Effector memory CD4-positive, alpha-beta T cell (primary cell): ENCODE measurements at regions not wholly inside any gene's neighbourhood (a gene's known extent, or its start where the extent isn't known, plus 50 kb on each side); places are given as distances from the start of the nearest gene placed in this dataset.
"Not testable (repeated sequence)": the region's sequence is repeated elsewhere in the genome, so short reads cannot be mapped to it uniquely, and the experiment has no call there.

Experiments
- DNase-seq, 3 donors: peaks; one replicate each; pipeline ENCODE4 v3.0.0-alpha.2; 2020
- H3K27ac ChIP-seq: 2 replicates; pipeline ENCODE4 v1.7.0; 2013; ENCODE audit warnings: mild to moderate bottlenecking, low read length, moderate library complexity; ENCODE audit not compliant: insufficient read depth, poor library complexity, severe bottlenecking
- H3K27me3 ChIP-seq: replicated peaks from 2 replicates; pipeline ENCODE4 v1.7.0; 2013; ENCODE audit warnings: mild to moderate bottlenecking, low read length; ENCODE audit not compliant: insufficient read depth, control insufficient read depth, poor library complexity, severe bottlenecking
- H3K36me3 ChIP-seq: 2 replicates; pipeline ENCODE4 v1.7.0; 2013; ENCODE audit warnings: mild to moderate bottlenecking, low read length, moderate library complexity; ENCODE audit not compliant: control insufficient read depth, insufficient read depth
- H3K4me1 ChIP-seq: 2 replicates; pipeline ENCODE4 v1.7.0; 2013; ENCODE audit warnings: low read length, mild to moderate bottlenecking; ENCODE audit not compliant: control insufficient read depth, insufficient read depth, poor library complexity, severe bottlenecking
- H3K4me3 ChIP-seq: 2 replicates; pipeline ENCODE4 v1.7.0; 2013; ENCODE audit warnings: low read length, low read depth, mild to moderate bottlenecking; ENCODE audit not compliant: insufficient read depth, poor library complexity, severe bottlenecking
- H3K9me3 ChIP-seq: 2 replicates; pipeline ENCODE4 v1.7.0; 2013; ENCODE audit warnings: mild to moderate bottlenecking, low read length, moderate library complexity; ENCODE audit not compliant: control insufficient read depth

DNA sequence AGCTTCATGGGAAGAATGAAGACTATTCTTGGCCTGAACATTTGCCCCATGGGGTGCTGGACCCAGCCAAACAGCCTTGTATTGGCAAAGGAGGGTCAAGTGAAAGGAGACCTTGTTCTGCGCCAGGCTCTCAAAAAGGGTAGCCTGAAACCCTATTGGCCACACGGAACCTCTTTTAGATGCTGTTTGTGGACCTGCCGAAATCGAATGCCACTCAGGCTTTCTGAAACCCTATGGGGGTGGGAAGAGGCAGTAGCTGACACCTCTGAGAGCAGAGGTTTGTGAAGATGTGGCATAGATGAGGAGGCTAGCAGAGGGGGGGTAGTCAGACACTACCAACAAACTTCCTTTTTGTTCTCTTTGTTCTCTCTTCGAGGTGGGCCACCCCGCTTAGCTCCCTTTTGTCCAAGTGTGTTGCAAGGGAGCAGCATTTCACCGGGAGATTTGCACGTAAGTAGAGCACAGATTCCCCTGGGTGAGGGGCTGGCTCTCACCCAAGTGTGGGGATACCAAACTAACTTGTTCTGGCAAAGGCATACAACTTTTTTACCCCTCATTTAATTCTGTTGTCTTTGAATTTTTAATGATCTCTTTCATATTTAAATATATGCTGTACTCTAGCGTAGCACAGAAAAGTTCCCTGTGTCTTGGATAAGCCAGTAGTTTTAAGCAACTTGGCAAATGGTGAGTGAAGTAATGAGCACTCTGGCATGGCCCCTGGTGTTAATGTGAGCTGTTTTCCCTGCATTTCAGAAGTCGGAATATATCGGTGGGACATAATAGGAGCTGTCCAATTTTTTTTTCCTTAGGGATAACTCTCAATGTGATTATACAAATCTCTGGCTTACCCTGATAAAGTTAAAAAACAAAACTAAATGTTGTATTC, 107.7 kb downstream of the SEPTIN7 start:
- DNase-seq, result no peak
- no peak overlapping the region for H3K27ac ChIP-seq
- peaks cover 7% of the 10 kb centered on the region for H3K36me3 ChIP-seq
- no peak overlapping the region for H3K4me3 ChIP-seq
- no peaks in the 10 kb centered on the region for H3K9me3 ChIP-seq
- no peaks in the 10 kb centered on the region for H3K27me3 ChIP-seq
- no peaks in the 10 kb centered on the region for H3K4me1 ChIP-seq

DNA sequence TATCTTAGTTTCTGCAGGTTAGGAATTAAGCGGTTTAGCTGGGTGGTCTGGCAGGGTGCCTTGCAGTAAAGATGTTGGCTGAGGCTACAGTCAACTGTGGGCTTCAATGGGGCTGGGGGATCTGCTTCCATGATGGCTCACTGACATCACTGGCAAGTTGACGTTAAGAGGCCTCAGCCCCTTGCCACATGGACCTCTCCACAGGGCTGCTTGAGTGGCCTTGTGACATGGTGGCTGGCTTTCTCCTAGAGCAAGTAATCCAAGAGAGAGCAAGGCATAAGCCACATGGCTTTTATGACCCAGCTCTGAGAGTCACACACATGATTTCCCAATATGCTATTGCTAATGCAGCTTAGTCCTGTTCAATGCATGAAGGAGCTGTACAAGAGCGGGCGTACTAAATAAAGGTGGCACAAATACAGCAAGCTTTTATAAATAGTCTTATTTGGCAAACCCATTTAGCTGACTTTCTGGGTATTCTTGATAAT, 109.1 kb downstream of the SEPTIN7 start:
- no peak overlapping the region for H3K27ac ChIP-seq
- no peaks in the 10 kb centered on the region for H3K9me3 ChIP-seq
- H3K4me1 ChIP-seq, result no peaks in the 10 kb centered on the region
- H3K27me3 ChIP-seq, result no peaks in the 10 kb centered on the region
- DNase-seq, result no peak
- no peak overlapping the region for H3K4me3 ChIP-seq
- no peaks in the 10 kb centered on the region for H3K36me3 ChIP-seq

DNA sequence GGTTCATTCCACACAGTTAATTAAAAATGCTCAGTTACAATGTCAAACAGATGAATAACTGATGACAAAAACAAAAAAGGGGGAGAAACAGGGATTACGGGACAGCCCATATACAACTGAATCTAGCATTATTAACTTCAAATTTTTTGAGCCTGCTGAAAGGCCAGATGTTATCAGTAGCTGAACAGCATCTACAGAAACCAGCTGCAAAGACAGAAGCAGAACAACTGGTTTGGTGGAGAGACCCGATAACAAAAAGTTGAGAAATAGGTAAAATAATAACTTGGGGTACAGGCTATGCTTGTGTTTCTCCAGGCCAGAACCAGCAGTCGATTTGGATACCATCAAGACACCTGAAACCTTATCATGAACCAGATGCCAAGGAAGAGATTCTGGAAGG, 109.8 kb downstream of the SEPTIN7 start:
- not testable (repeated sequence) for H3K9me3 ChIP-seq, H3K27ac ChIP-seq, H3K4me1 ChIP-seq, DNase-seq, H3K27me3 ChIP-seq, H3K36me3 ChIP-seq, H3K4me3 ChIP-seq

DNA sequence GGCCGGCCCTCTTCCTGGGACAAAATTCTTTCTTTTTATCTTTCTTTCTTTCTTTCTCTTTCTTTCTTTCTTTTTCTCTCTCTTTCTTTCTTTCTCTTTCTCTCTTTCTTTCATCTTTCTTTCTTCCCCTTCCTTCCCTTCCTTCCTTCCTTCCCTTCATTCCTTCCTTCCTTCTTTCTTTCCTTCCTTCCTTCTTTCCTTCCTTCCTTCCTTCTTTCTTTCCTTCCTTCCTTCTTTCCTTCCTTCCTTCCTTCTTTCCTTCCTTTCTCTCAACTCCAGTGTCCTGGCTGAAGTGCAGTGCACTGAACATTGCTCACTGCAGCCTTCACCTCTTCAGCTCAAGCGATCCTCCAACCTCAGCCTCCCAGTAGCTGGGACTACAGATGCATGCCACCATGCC, 112.5 kb downstream of the SEPTIN7 start:
- not testable (repeated sequence) for H3K27ac ChIP-seq, H3K4me3 ChIP-seq, H3K9me3 ChIP-seq, H3K36me3 ChIP-seq, H3K27me3 ChIP-seq, H3K4me1 ChIP-seq, DNase-seq

DNA sequence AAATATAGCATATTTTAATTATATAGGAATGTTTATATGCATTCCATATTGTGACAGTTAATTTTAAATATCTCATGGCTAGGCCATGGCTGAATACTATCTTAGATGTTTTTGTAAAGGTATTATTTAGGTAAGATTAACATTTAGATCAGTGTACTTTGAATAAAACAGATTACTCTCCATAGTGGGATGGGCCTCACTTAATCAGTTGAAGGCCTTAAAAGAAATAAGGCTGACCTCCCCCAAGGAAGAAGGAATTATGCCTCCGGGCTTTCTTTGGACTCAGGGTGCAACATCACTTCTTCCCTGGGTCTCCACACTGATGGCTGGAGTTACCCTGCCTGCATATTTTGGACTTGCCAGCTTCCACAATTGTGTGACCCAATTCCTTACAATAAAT, 113.4 kb downstream of the SEPTIN7 start:
- not testable (repeated sequence) for H3K36me3 ChIP-seq, DNase-seq, H3K27me3 ChIP-seq, H3K4me1 ChIP-seq, H3K4me3 ChIP-seq, H3K9me3 ChIP-seq, H3K27ac ChIP-seq

DNA sequence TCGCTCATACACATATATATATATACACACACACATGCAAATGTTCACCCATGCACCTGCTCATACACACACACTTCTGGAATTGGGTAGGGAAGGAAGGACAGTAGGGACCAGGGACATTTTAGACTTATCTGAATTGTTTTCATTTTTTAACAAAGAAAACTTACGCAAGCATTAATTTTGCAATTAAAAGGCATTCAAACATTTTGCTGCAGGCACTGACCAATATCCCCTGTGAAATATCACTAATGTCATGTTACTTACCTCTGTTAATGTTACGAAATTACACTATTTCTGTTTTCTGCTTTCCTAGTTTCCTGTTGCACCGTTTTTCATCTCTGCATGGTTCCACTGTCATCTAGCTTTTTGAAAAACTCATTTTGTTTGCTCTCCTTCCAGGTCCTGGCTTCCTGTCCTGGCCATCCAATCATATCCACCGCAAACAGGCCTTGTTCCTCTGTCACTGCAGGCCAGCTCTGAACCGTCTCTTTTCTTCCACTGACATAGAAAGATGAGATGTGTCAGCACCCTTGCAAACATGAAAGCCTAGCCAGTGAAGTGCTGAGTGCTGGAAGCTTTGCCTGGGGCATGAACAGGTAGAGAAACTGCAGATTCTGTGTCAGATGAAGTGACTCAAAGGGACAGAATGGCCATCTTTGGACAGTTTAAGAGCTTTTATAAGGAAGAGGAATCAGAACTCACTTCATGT, 114.5 kb downstream of the SEPTIN7 start:
- H3K9me3 ChIP-seq, H3K4me3 ChIP-seq, DNase-seq, H3K36me3 ChIP-seq, H3K4me1 ChIP-seq, H3K27me3 ChIP-seq, H3K27ac ChIP-seq: not testable (repeated sequence)

DNA sequence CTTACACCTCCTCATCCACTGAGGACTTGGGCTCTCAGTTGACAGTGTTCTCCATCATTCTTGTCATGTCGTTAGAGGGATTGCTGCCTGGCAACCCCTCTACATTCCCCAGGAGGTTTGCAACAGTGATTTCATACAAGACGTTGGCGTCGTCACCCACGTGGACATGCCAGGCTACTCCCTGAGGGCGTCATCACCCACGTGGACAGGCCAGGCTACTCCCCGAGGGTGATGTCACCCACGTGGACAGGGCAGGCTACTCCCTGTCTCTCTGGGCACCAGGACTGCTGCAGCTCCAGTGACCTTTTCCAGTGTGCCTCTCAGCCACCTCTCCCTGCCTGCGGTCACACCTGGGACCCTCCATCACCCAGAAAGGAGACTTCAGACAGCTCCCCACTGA, 117.4 kb downstream of the SEPTIN7 start:
- H3K9me3 ChIP-seq, DNase-seq, H3K27ac ChIP-seq, H3K36me3 ChIP-seq, H3K27me3 ChIP-seq, H3K4me3 ChIP-seq, H3K4me1 ChIP-seq: not testable (repeated sequence)

DNA sequence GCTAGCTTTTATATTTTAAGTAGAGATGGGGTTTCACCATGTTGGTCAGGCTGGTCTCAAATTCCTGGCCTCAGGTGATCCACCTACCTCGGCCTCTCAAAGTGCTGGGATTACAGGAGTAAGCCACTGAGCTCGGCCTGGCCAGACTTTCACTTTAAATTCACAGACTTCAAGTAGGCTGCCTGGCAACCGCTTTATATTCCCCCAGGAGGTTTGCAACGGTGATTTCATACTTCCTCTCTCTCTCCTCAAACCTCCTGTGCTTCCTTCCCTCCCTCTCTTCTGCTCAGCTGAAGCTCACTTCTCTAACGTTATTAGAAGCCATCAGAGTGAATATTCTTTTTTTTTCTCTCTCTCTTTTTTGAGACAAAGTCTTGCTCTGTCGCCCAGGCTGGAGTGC, 118.8 kb downstream of the SEPTIN7 start:
- not testable (repeated sequence) for H3K9me3 ChIP-seq, H3K36me3 ChIP-seq, H3K27me3 ChIP-seq, H3K4me1 ChIP-seq, H3K4me3 ChIP-seq, DNase-seq, H3K27ac ChIP-seq

DNA sequence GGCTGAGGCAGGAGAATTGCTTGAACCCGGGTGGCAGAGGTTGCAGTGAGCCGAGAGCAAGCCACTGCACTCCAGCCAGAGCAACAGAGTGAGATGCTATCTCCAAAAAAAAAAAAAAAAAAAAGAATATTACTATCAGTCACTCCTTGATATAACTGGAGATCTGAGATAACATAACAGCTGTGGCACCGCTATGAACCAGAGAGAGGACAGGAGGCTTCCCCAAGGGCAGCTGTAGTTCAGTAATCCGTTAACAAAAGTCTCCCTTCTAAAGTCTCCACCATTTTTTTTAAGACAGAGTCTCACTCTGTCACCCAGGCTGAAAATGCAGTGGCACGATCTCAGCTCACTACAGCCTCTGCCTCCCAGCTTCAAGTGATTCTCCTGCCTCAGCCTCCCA, 120.5 kb downstream of the SEPTIN7 start:
- H3K4me3 ChIP-seq, H3K27me3 ChIP-seq, DNase-seq, H3K27ac ChIP-seq, H3K4me1 ChIP-seq, H3K36me3 ChIP-seq, H3K9me3 ChIP-seq: not testable (repeated sequence)

DNA sequence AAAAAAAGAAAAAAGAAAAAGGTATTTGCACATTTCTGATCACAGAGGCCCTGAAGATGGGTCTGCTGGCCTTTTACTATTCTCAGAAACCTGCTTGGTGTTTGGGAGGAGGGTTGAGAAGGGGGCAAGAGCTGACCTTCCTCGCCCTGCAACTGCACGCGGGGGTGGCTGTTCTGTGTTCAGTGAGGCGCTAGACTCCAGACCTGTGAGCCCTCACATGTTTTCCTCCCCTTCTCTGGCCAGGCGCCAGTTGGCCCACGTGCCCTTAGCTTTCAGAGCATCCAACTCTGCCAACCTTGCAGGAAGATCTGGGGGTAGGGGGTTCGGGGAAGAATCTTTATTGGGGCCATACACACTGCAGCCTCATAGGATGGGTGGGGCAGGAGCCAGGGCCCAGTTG, 123.8 kb downstream of the SEPTIN7 start:
- not testable (repeated sequence) for H3K27me3 ChIP-seq

More for the DNA sequence above, 123.8 kb downstream of the SEPTIN7 start:
- not testable (repeated sequence) for DNase-seq, H3K36me3 ChIP-seq, H3K9me3 ChIP-seq, H3K4me1 ChIP-seq, H3K27ac ChIP-seq, H3K4me3 ChIP-seq
